ENCODE measurements at regions not wholly inside any gene's neighbourhood (a gene's known extent, or its start where the extent isn't known, plus 50 kb on each side); places are given as distances from the start of the nearest gene placed in this dataset.

GRCh38 chr2:160956243-160956802, 203.9 kb upstream of the TANK start:
- TF ChIP-seq, protein P1, sequence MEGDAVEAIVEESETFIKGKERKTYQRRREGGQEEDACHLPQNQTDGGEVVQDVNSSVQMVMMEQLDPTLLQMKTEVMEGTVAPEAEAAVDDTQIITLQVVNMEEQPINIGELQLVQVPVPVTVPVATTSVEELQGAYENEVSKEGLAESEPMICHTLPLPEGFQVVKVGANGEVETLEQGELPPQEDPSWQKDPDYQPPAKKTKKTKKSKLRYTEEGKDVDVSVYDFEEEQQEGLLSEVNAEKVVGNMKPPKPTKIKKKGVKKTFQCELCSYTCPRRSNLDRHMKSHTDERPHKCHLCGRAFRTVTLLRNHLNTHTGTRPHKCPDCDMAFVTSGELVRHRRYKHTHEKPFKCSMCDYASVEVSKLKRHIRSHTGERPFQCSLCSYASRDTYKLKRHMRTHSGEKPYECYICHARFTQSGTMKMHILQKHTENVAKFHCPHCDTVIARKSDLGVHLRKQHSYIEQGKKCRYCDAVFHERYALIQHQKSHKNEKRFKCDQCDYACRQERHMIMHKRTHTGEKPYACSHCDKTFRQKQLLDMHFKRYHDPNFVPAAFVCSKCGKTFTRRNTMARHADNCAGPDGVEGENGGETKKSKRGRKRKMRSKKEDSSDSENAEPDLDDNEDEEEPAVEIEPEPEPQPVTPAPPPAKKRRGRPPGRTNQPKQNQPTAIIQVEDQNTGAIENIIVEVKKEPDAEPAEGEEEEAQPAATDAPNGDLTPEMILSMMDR (IDR thresholded peaks at IDR 0.05; ENCODE audit: insufficient read depth, missing control alignments): no peak
- FAIRE-seq: no peak
- no peak for DNase-seq (ENCODE audit: insufficient read length, low spot score)

DNA sequence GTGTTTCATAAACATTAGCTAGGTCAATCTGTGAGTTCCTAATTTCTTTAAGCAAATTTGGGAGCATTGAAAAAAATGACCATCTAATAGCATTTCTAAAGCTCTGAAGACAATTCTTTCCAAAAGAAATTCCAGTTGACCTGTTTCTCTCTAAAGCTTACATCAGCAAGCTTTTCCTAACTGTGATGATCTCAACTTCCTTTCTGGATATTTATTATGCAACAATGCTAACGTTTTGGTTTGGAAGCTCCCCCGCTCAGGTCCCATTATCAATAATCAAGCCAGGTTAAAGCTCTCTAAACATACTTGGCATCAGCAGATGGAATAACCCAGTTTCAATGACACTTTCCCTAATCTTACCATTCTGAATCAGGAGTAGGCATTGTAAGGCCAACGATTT, 196.3 kb upstream of the TANK start:
- TF ChIP-seq, protein P1 (IDR thresholded peaks at IDR 0.05; ENCODE audit: insufficient read depth, missing control alignments): no peak
- no peak for FAIRE-seq
- no peak for DNase-seq (ENCODE audit: insufficient read length, low spot score)

- TF ChIP-seq, protein P1 (IDR thresholded peaks at IDR 0.05; ENCODE audit: insufficient read depth, missing control alignments): no peak
- FAIRE-seq (no peak), DNase-seq (ENCODE audit: insufficient read length, low spot score) (no peak)
These were observed 192.7 kb upstream of the TANK start for GRCh38 chr2:160967523-160967922.

DNA sequence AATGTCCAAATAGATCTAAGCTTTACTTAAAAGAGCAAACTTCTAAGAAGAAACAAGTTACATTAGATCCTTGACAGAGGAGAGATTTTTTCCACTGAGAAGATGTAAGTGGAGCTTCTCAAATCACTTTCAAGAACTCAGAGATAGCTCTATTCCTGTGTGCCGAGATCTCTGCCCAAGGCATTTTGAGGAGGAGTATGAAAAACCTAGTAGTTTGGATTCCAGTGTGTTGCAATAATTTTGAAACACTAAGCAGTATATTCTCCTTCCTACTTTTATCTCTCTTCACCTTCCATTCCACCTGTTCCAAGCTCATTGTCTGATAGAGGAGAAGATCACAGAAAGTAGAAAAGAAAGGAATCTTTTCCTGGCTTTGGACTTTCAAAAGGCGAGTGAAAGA, 192.0 kb upstream of the TANK start:
- FAIRE-seq (no peak), DNase-seq (ENCODE audit: insufficient read length, low spot score) (no peak)
- TF ChIP-seq, protein P1 (IDR thresholded peaks at IDR 0.05; ENCODE audit: insufficient read depth, missing control alignments): no peak

- DNase-seq (ENCODE audit: insufficient read length, low spot score): no peak
- FAIRE-seq: no peak
- TF ChIP-seq, protein P1 (IDR thresholded peaks at IDR 0.05; ENCODE audit: insufficient read depth, missing control alignments): peak; percentile 77
These were observed 189.9 kb upstream of the TANK start for GRCh38 chr2:160970052-160970965.

DNA sequence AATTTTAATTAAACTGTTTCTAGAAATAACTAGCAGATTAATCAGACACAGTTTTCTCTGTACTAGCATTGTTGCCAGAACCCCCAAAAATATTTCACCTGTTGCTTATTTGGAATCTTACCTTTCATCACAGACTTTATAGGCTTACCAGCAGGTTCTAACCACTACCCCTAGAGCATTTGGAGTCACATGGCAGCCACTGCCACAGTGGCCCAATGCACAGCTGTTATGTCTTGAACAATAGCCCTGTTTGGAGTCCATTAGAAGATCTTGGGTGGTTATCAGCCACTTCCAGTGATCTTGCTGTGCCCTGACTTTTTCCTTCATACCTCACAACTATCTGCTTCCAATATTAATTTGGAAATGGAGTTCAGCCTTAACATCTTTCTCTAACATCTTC, 186.2 kb upstream of the TANK start:
- FAIRE-seq (no peak), DNase-seq (ENCODE audit: insufficient read length, low spot score) (no peak)
- TF ChIP-seq, protein P1 (IDR thresholded peaks at IDR 0.05; ENCODE audit: insufficient read depth, missing control alignments): no peak

GRCh38 chr2:160974803-160975202, 185.4 kb upstream of the TANK start:
- DNase-seq (ENCODE audit: insufficient read length, low spot score): no peak
- TF ChIP-seq, protein P1 (IDR thresholded peaks at IDR 0.05; ENCODE audit: insufficient read depth, missing control alignments): no peak
- no peak for FAIRE-seq

All from D721Med (cell line).